ENCODE measurements at regions not wholly inside any gene's neighbourhood (a gene's known extent, or its start where the extent isn't known, plus 50 kb on each side); places are given as distances from the start of the nearest gene placed in this dataset.

- TF ChIP-seq CTCF (IDR thresholded peaks at IDR 0.05 in 2 of 3, conservative IDR thresholded peaks at IDR 0.05 in 1 of 3; ENCODE audit: borderline replicate concordance in 1 of 3, insufficient read depth in 1 of 3, low read depth in 2 of 3, low read length in 2 of 3) (no peak), ATF3 (IDR thresholded peaks at IDR 0.05) (no peak), POLR2AphosphoS5 (IDR thresholded peaks at IDR 0.05; ENCODE audit: low read depth, low read length) (no peak), EZH2 (IDR thresholded peaks at IDR 0.05) (no peak), JUND (IDR thresholded peaks at IDR 0.05) (no peak), EGR1 (IDR thresholded peaks at IDR 0.05; ENCODE audit: low read depth) (no peak), POLR2A (IDR thresholded peaks at IDR 0.05; ENCODE audit: borderline replicate concordance, extremely low read depth, insufficient read depth, insufficient read length) (no peak), MAX (IDR thresholded peaks at IDR 0.05) (no peak), ZNF274 (IDR thresholded peaks at IDR 0.05; ENCODE audit: low read depth, low read length) (no peak)
These were observed 497.1 kb upstream of the TENM3 start for GRCh38 chr4:181745933-181746625.

Measured in HCT116 (cell line).